ENCODE measurements at regions not wholly inside any gene's neighbourhood (a gene's known extent, or its start where the extent isn't known, plus 50 kb on each side); places are given as distances from the start of the nearest gene placed in this dataset.

DNA sequence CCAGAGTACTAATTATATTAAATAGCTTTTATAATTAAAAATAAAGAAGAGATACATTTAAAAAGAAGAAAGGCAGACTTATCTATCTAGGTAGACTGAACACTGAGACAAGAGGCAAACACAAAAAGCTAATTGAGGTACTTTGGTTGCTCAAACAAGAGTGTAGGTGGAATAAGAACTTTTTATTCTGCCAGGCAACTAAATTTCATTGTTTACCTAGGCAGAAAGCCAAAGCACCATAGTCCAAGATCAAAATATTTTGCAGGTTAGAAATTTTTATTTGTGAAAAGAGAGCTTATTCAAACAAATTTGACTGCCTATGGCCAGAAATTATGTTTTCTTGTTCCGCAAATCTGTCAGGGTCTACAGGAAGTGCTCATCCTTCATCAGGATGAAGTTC, 499.6 kb upstream of the GBE1 start:
- no peak overlapping the region for H3K9ac ChIP-seq (ENCODE audit: control insufficient read depth, extremely low read depth, insufficient read depth, low read length)
- FAIRE-seq: no peak
- dilution Hi-C loops (cut with MboI; ENCODE audit: extremely low pct_ligation_motif_present, low sequenced_read_pairs): no loop called here

DNA sequence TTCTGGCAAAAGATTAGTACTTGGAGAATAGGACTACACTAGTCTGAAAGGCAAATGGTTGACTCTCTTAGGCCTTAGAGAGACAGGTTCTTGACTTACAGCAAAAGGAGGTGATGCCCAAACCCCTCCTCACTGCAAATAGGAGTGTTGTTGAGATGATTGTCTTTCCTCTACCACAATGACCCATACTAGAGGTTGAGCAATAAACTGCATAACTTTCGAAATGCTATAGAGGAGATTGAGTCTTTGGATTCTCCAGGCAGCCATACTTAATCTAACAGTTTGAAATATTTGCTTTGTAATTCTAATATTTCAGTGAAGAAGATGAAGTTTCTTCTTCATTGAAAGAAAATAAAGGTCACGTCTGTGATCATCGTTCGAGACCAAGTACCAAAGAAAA, 498.5 kb upstream of the GBE1 start:
- Histone ChIP-seq H3K9ac (ENCODE audit: control insufficient read depth, extremely low read depth, insufficient read depth, low read length) (no peak overlapping the region), H3K79me2 (ENCODE audit: control insufficient read depth, insufficient read depth, low read length) (no peaks in the 10 kb centered on the region), H2AFZ (ENCODE audit: control insufficient read depth, low read length) (no peak overlapping the region), H3K4me1 (ENCODE audit: control insufficient read depth, extremely low read depth, insufficient read depth, low read length) (no peaks in the 10 kb centered on the region), H3K4me2 (ENCODE audit: control insufficient read depth, extremely low read depth, insufficient read depth, low read depth, low read length) (no peak overlapping the region), H3K9me3 (ENCODE audit: control insufficient read depth, low read depth, low read length) (no peaks in the 10 kb centered on the region), H3K4me3 (ENCODE audit: control insufficient read depth in 2 of 3, extremely low read depth in 1 of 3, insufficient read depth in 2 of 3, low read depth in 1 of 3, low read length in 3 of 3) (no peak overlapping the region), H3K27me3 (ENCODE audit: control insufficient read depth, extremely low read depth, insufficient read depth, low read length) (no peaks in the 10 kb centered on the region), H4K20me1 (ENCODE audit: control insufficient read depth, extremely low read depth, insufficient read depth, low read length) (no peaks in the 10 kb centered on the region), H3K27ac (ENCODE audit: control insufficient read depth, insufficient read depth, low read length) (no peak overlapping the region), H3K9me1 (ENCODE audit: control insufficient read depth, extremely low read depth, insufficient read depth, low read length) (no peaks in the 10 kb centered on the region), H3K36me3 (ENCODE audit: control insufficient read depth in 2 of 2, extremely low read depth in 1 of 2, insufficient read depth in 2 of 2, low read length in 2 of 2) (no peaks in the 10 kb centered on the region)
- TF ChIP-seq EZH2 (IDR thresholded peaks at IDR 0.05; ENCODE audit: low read length): no peak
- TF ChIP-seq, protein P1, sequence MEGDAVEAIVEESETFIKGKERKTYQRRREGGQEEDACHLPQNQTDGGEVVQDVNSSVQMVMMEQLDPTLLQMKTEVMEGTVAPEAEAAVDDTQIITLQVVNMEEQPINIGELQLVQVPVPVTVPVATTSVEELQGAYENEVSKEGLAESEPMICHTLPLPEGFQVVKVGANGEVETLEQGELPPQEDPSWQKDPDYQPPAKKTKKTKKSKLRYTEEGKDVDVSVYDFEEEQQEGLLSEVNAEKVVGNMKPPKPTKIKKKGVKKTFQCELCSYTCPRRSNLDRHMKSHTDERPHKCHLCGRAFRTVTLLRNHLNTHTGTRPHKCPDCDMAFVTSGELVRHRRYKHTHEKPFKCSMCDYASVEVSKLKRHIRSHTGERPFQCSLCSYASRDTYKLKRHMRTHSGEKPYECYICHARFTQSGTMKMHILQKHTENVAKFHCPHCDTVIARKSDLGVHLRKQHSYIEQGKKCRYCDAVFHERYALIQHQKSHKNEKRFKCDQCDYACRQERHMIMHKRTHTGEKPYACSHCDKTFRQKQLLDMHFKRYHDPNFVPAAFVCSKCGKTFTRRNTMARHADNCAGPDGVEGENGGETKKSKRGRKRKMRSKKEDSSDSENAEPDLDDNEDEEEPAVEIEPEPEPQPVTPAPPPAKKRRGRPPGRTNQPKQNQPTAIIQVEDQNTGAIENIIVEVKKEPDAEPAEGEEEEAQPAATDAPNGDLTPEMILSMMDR (optimal IDR thresholded peaks at IDR 0.05 in 1 of 3, IDR thresholded peaks at IDR 0.05 in 1 of 3, conservative IDR thresholded peaks at IDR 0.05 in 1 of 3; ENCODE audit: extremely low read depth in 1 of 3, insufficient read depth in 2 of 3, low read length in 3 of 3): no peak
- DNase-seq (ENCODE audit: low read depth, low spot score) (no peak), FAIRE-seq (no peak)
- dilution Hi-C loops (cut with MboI; ENCODE audit: extremely low pct_ligation_motif_present, low sequenced_read_pairs): no loop called here

More for the DNA sequence above, 499.6 kb upstream of the GBE1 start:
- no peaks in the 10 kb centered on the region for H3K36me3 ChIP-seq (ENCODE audit: control insufficient read depth in 2 of 2, extremely low read depth in 1 of 2, insufficient read depth in 2 of 2, low read length in 2 of 2)
- no peak for DNase-seq (ENCODE audit: low read depth, low spot score)
- H3K4me2 ChIP-seq (ENCODE audit: control insufficient read depth, extremely low read depth, insufficient read depth, low read depth, low read length): no peak overlapping the region
- no peaks in the 10 kb centered on the region for H3K9me1 ChIP-seq (ENCODE audit: control insufficient read depth, extremely low read depth, insufficient read depth, low read length)
- no peaks in the 10 kb centered on the region for H3K9me3 ChIP-seq (ENCODE audit: control insufficient read depth, low read depth, low read length)
- H3K79me2 ChIP-seq (ENCODE audit: control insufficient read depth, insufficient read depth, low read length): no peaks in the 10 kb centered on the region
- H3K4me3 ChIP-seq (ENCODE audit: control insufficient read depth in 2 of 3, extremely low read depth in 1 of 3, insufficient read depth in 2 of 3, low read depth in 1 of 3, low read length in 3 of 3): no peak overlapping the region
- H4K20me1 ChIP-seq (ENCODE audit: control insufficient read depth, extremely low read depth, insufficient read depth, low read length): no peaks in the 10 kb centered on the region
- no peak overlapping the region for H2AFZ ChIP-seq (ENCODE audit: control insufficient read depth, low read length)
- H3K4me1 ChIP-seq (ENCODE audit: control insufficient read depth, extremely low read depth, insufficient read depth, low read length): no peaks in the 10 kb centered on the region
- H3K27ac ChIP-seq (ENCODE audit: control insufficient read depth, insufficient read depth, low read length): no peak overlapping the region
- H3K27me3 ChIP-seq (ENCODE audit: control insufficient read depth, extremely low read depth, insufficient read depth, low read length): no peaks in the 10 kb centered on the region
- TF ChIP-seq EZH2 (IDR thresholded peaks at IDR 0.05; ENCODE audit: low read length): no peak
- TF ChIP-seq, protein P1 (optimal IDR thresholded peaks at IDR 0.05 in 1 of 3, IDR thresholded peaks at IDR 0.05 in 1 of 3, conservative IDR thresholded peaks at IDR 0.05 in 1 of 3; ENCODE audit: extremely low read depth in 1 of 3, insufficient read depth in 2 of 3, low read length in 3 of 3): no peak

All from keratinocyte (primary cell).